K562 (cell line): ENCODE measurements at regions not wholly inside any gene's neighbourhood (a gene's known extent, or its start where the extent isn't known, plus 50 kb on each side); places are given as distances from the start of the nearest gene placed in this dataset.

Experiments
- ATAC-seq: fragments of 200-7000 bp; cut with Tn5 transposase; 3 replicates; pipeline ENCODE4 v1.9.1; 2020; ENCODE audit warnings: moderate library complexity
- BruUV-seq: library from RNA; stranded (reverse); fragments of 400-500 nt; replicated peaks from 2 replicates; lab custom pipeline; 2021; lab: Mats Ljungman, UMichigan
- CTCF ChIA-PET: fragments of 300-600 bp; formaldehyde crosslinking; extraction: SDS; loops from one replicate; lab custom pipeline; 2021; ENCODE audit warnings: low intra/inter-chr PET ratio; lab: Yijun Ruan, JAX
- POLR2A ChIA-PET: fragments of 300-600, 350-650 bp; sonication (Branson Sonifier 250); formaldehyde crosslinking; extraction: SDS; loops from one replicate; lab custom pipeline; 2021; ENCODE audit warnings: antibody characterized with exemption, inconsistent platforms; lab: Yijun Ruan, JAX
- DNase-seq, 4 experiments: peaks; one replicate each; pipeline versions ENCODE4 v3.0.0 to v3.0.0-alpha.2; 2011 to 2018; ENCODE audit warnings: low spot score in 3 of 4, mixed read lengths in 3 of 4; ENCODE audit errors: extremely low read depth in 1 of 4
- FAIRE-seq: peaks from 2 replicates; lab custom pipeline; 2011; peaks lifted over from hg19 to GRCh38; lab: Jason Lieb, UNC
- H2AFZ ChIP-seq: 2 replicates; pipeline ENCODE4 v1.6.0; 2011; ENCODE audit warnings: low read depth, low read length, control low read depth, inconsistent platforms
- H3K27ac ChIP-seq: fragments of 200-600 bp; 3 replicates; pipeline ENCODE4 v1.8.0; 2011; ENCODE audit warnings: low read depth, mild to moderate bottlenecking, control low read depth, inconsistent platforms, low read length, moderate library complexity, mixed read lengths; ENCODE audit errors: extremely low read depth
- H3K27me3 ChIP-seq, 2 experiments: fragments of 300-600 bp in 1 of 2; 2 replicates in 1 of 2; 3 replicates in 1 of 2; pipeline versions ENCODE4 v1.6.0 to v1.8.0; 2011; ENCODE audit warnings: inconsistent platforms in 2 of 2, low read length in 2 of 2, mild to moderate bottlenecking in 1 of 2, mixed read lengths in 1 of 2, moderate library complexity in 1 of 2; ENCODE audit not compliant: control insufficient read depth in 2 of 2, insufficient read depth in 2 of 2
- H3K36me3 ChIP-seq: fragments of 300-600 bp; 3 replicates; pipeline ENCODE4 v1.8.0; 2011; ENCODE audit warnings: mild to moderate bottlenecking, low read length, inconsistent platforms; ENCODE audit not compliant: control insufficient read depth, insufficient read depth
- H3K4me1 ChIP-seq, 2 experiments: fragments of 200-600 bp in 1 of 2; replicated peaks in 1 of 2; 2 replicates in 1 of 2; 3 replicates in 1 of 2; pipeline versions ENCODE4 v1.5.1 to v1.8.0; 2011; ENCODE audit warnings: inconsistent platforms in 2 of 2, low read length in 2 of 2, mild to moderate bottlenecking in 1 of 2, mixed read lengths in 1 of 2, moderate library complexity in 1 of 2; ENCODE audit not compliant: control insufficient read depth in 2 of 2, insufficient read depth in 2 of 2
- H3K4me2 ChIP-seq: 2 replicates; pipeline ENCODE4 v1.6.1; 2011; ENCODE audit warnings: low read length, control low read depth, inconsistent platforms, mixed read lengths; ENCODE audit not compliant: insufficient read depth
- H3K4me3 ChIP-seq: fragments of 200-600 bp; sonication (generic), shearing (Covaris generic); 2 replicates; pipeline ENCODE4 v1.5.1; 2016; ENCODE audit warnings: control low read depth, inconsistent platforms
- H3K79me2 ChIP-seq: fragments of 200-600 bp; 3 replicates; pipeline ENCODE4 v1.8.0; 2011; ENCODE audit warnings: low read length, inconsistent platforms; ENCODE audit not compliant: control insufficient read depth, insufficient read depth
- H3K9ac ChIP-seq, 2 experiments: 2 replicates each; pipeline versions ENCODE4 v1.6.0 to v1.6.1; 2011; ENCODE audit warnings: low read depth in 2 of 2, low read length in 2 of 2, control low read depth in 1 of 2, inconsistent platforms in 1 of 2, mild to moderate bottlenecking in 1 of 2, mixed read lengths in 1 of 2; ENCODE audit not compliant: insufficient read depth in 1 of 2
- H3K9me1 ChIP-seq: one replicate; pipeline ENCODE4 v1.6.0; 2011; ENCODE audit warnings: inconsistent platforms, mild to moderate bottlenecking, low read length, moderate library complexity; ENCODE audit not compliant: control insufficient read depth, insufficient read depth
- H3K9me3 ChIP-seq: replicated peaks from 2 replicates; pipeline ENCODE4 v1.5.1; 2011; ENCODE audit warnings: low read depth, low read length, inconsistent platforms; ENCODE audit not compliant: control insufficient read depth, insufficient read depth
- H4K20me1 ChIP-seq: replicated peaks from 2 replicates; pipeline ENCODE4 v1.6.1; 2011; ENCODE audit warnings: low read length, inconsistent platforms, mixed read lengths; ENCODE audit not compliant: control insufficient read depth, insufficient read depth
- CGGBP1 ChIP-seq: fragments of 250-450 bp; sonication (Bioruptor Pico); IDR thresholded peaks from 2 replicates; pipeline ENCODE4 v1.9.0; 2021; ENCODE audit warnings: mild to moderate bottlenecking
- GTF2E2 ChIP-seq: fragments of 200-800 bp; sonication (Bioruptor generic); IDR thresholded peaks from 2 replicates; pipeline ENCODE4 v1.6.1; 2016; ENCODE audit warnings: missing genetic modification characterization, missing compliant biosample characterization
- HDGF ChIP-seq: fragments of 450-650 bp; IDR thresholded peaks from 2 replicates; pipeline ENCODE4 v1.6.1; 2016
- HNRNPL ChIP-seq: fragments of 200-400 bp; formaldehyde crosslinking; IDR thresholded peaks from 2 replicates; pipeline ENCODE4 v1.6.1; 2017; ENCODE audit warnings: low read depth, mild to moderate bottlenecking, low read length
- LCOR ChIP-seq: sonication (generic); formaldehyde crosslinking; IDR thresholded peaks from 2 replicates; pipeline ENCODE4 v1.8.0; 2022; ENCODE audit warnings: mild to moderate bottlenecking, missing genetic modification reagents
- MCM5 ChIP-seq: fragments of 450-650 bp; IDR thresholded peaks from 2 replicates; pipeline ENCODE4 v1.6.1; 2016; ENCODE audit warnings: low read depth
- MTA1 ChIP-seq: fragments of 450-650 bp; IDR thresholded peaks from 2 replicates; pipeline ENCODE4 v1.6.1; 2017; ENCODE audit warnings: borderline replicate concordance
- NFATC3 ChIP-seq: fragments of 450-650 bp; IDR thresholded peaks from 2 replicates; pipeline ENCODE4 v1.6.1; 2017; ENCODE audit warnings: mild to moderate bottlenecking
- STAT6 ChIP-seq: sonication (generic); formaldehyde crosslinking; IDR thresholded peaks from 2 replicates; pipeline ENCODE4 v1.8.1; 2023; ENCODE audit warnings: mild to moderate bottlenecking, missing genetic modification reagents
- TCF3 ChIP-seq: sonication (generic); formaldehyde crosslinking; IDR thresholded peaks from 2 replicates; pipeline ENCODE4 v1.4.0; 2020; ENCODE audit warnings: mild to moderate bottlenecking, missing genetic modification reagents
- ZKSCAN1 ChIP-seq: fragments of 150-350 bp; IDR thresholded peaks from 2 replicates; pipeline ENCODE4 v1.6.1; 2016; ENCODE audit warnings: low read depth, low read length
- ZKSCAN8 ChIP-seq: fragments of 200-800 bp; sonication (Bioruptor generic); IDR thresholded peaks from 2 replicates; pipeline ENCODE4 v1.6.1; 2016; ENCODE audit warnings: missing genetic modification characterization, missing compliant biosample characterization
- ZNF133 ChIP-seq: fragments of 250-450 bp; sonication (Bioruptor Pico); IDR thresholded peaks from 2 replicates; pipeline ENCODE4 v1.4.0; 2020; ENCODE audit warnings: mild to moderate bottlenecking
- ZNF224 ChIP-seq: sonication (generic); formaldehyde crosslinking; IDR thresholded peaks from 2 replicates; pipeline ENCODE4 v1.8.0; 2022; ENCODE audit warnings: mild to moderate bottlenecking, missing genetic modification reagents
- WGBS: fragments of 100-300 bp; shearing (Covaris generic); methylation state at CpG from one replicate; pipeline ENCODE4 v1.1.6; 2016; ENCODE audit warnings: low coverage, mixed read lengths; ENCODE audit not compliant: insufficient coverage; ENCODE audit errors: missing lambda C conversion rate; 5-methylcytosine and 5-hydroxymethylcytosine counted together
- in situ Hi-C: fragments of 300-500 bp; cut with MboI; formaldehyde crosslinking; loops from 4 replicates; pipeline ENCODE4 v1.15.0; 2018; ENCODE audit warnings: inconsistent platforms, mixed read lengths
- intact Hi-C: fragments of 100-400 bp; cut with micrococcal nuclease; formaldehyde crosslinking; loops from 2 replicates; pipeline ENCODE4 v1.14.2; 2022

GRCh38 chr15:46121441-46121840, 486.6 kb downstream of the SQOR start (continued):
- TF ChIP-seq ZKSCAN1: no peak
- no peak for TF ChIP-seq TCF3
- no peak for TF ChIP-seq HDGF
- no peak for TF ChIP-seq NFATC3
- TF ChIP-seq MCM5: no peak

- Histone ChIP-seq H4K20me1 (no peaks in the 10 kb centered on the region), H3K79me2 (no peaks in the 10 kb centered on the region), H3K4me1 (no peaks in the 10 kb centered on the region), H3K27me3 (no peaks in the 10 kb centered on the region), H3K9me3 (no peaks in the 10 kb centered on the region; the same call in 1 of the 2 replicates), H3K9me1 (no peaks in the 10 kb centered on the region), H2AFZ (no peak overlapping the region), H3K4me3 (no peak overlapping the region), H3K27ac (no peak overlapping the region), H3K4me2 (no peak overlapping the region), H3K9ac (no peak overlapping the region), H3K36me3 (no peaks in the 10 kb centered on the region)
- POLR2A ChIA-PET: no interaction called here
- WGBS: 0% methylated on average over 3 of the region's 3 CpGs
- ATAC-seq (no peak), DNase-seq (no peak), FAIRE-seq (no peak)
- CTCF ChIA-PET: interaction anchor here (0.6 kb wide), 1 partner anchor 13 kb away, joined by 3 read pairs; no protein-coding TSS in a partner anchor
- in situ Hi-C loops (no loop called here), intact Hi-C loops (no loop called here)
- no TSS peak for BruUV-seq
- no peak for TF ChIP-seq CGGBP1 (CRISPR knock-in tag)
- no peak for TF ChIP-seq ZNF133
- no peak for TF ChIP-seq MTA1
- no peak for TF ChIP-seq ZNF224
- TF ChIP-seq HNRNPL: no peak
- TF ChIP-seq STAT6 (CRISPR knock-in tag): no peak
- no peak for TF ChIP-seq ZKSCAN8
- TF ChIP-seq GTF2E2 (tag): no peak
- TF ChIP-seq LCOR (CRISPR knock-in tag): no peak
Measured at GRCh38 chr15:46126581-46126980, 491.8 kb downstream of the SQOR start.
